H1 (cell line): ENCODE measurements at regions not wholly inside any gene's neighbourhood (a gene's known extent, or its start where the extent isn't known, plus 50 kb on each side); places are given as distances from the start of the nearest gene placed in this dataset.

Experiments used
- CTCF ChIA-PET: fragments of 300-600 bp; sonication (Branson Sonifier 250); formaldehyde crosslinking; loops from one replicate; lab custom pipeline; 2021; ENCODE audit not compliant: partially characterized antibody; lab: Charles Lee
- POLR2A ChIA-PET: fragments of 300-600 bp; sonication (Branson Sonifier 250); formaldehyde crosslinking; loops from one replicate; lab custom pipeline; 2021; ENCODE audit warnings: inconsistent platforms; ENCODE audit not compliant: partially characterized antibody; lab: Charles Lee
- DNase-seq, 2 experiments: peaks; one replicate each; pipeline versions ENCODE4 v3.0.0 to v3.0.0-alpha.2; 2010 to 2022; ENCODE audit warnings: low spot score in 2 of 2, low read depth in 1 of 2, mixed read lengths in 1 of 2
- FAIRE-seq: peaks from 2 replicates; lab custom pipeline; 2011; peaks lifted over from hg19 to GRCh38; lab: Jason Lieb, UNC
- H2AFZ ChIP-seq: 2 replicates; pipeline ENCODE4 v1.8.1; 2012; ENCODE audit warnings: low read length, inconsistent platforms
- H2AK5ac ChIP-seq: 2 replicates; pipeline ENCODE4 v1.6.1; 2013; ENCODE audit warnings: low read depth, low read length
- H2BK120ac ChIP-seq: replicated peaks from 2 replicates; pipeline ENCODE3; 2013; ENCODE audit warnings: low read depth, low read length, inconsistent platforms
- H2BK12ac ChIP-seq: 2 replicates; pipeline ENCODE4 v1.6.1; 2013; ENCODE audit warnings: low read depth, low read length
- H2BK15ac ChIP-seq: 2 replicates; pipeline ENCODE4 v1.6.1; 2013; ENCODE audit warnings: low read length
- H2BK20ac ChIP-seq: 2 replicates; pipeline ENCODE4 v1.6.1; 2013; ENCODE audit warnings: low read length
- H2BK5ac ChIP-seq: 2 replicates; pipeline ENCODE4 v1.6.1; 2013; ENCODE audit warnings: low read depth, low read length
- H3K14ac ChIP-seq: 2 replicates; pipeline ENCODE4 v1.6.1; 2013; ENCODE audit warnings: inconsistent platforms; ENCODE audit not compliant: insufficient read length
- H3K18ac ChIP-seq: 2 replicates; pipeline ENCODE4 v1.6.1; 2013; ENCODE audit warnings: low read length; ENCODE audit errors: extremely low read depth
- H3K23ac ChIP-seq: 2 replicates; pipeline ENCODE4 v1.6.1; 2013; ENCODE audit warnings: inconsistent platforms; ENCODE audit not compliant: insufficient read length
- H3K23me2 ChIP-seq: 2 replicates; pipeline ENCODE4 v1.6.1; 2013; ENCODE audit warnings: low read depth, low read length
- H3K27ac ChIP-seq: 2 replicates; pipeline ENCODE4 v1.6.1; 2011; ENCODE audit warnings: low read depth, low read length, inconsistent platforms
- H3K27me3 ChIP-seq, 4 experiments: replicated peaks in 1 of 4; 1 replicate in 1 of 4; 2 replicates in 3 of 4; pipeline versions ENCODE4 v1.6.1 to v1.8.1; 2011 to 2013; ENCODE audit warnings: low read length in 3 of 4, mild to moderate bottlenecking in 3 of 4, inconsistent platforms in 2 of 4, mixed read lengths in 2 of 4, moderate library complexity in 1 of 4; ENCODE audit not compliant: control insufficient read depth in 3 of 4, insufficient read depth in 3 of 4; ENCODE audit errors: extremely low read depth in 1 of 4
- H3K36me3 ChIP-seq, 4 experiments: 2 replicates each; pipeline versions ENCODE4 v1.6.1 to v1.8.1; 2011 to 2013; ENCODE audit warnings: mild to moderate bottlenecking in 4 of 4, low read length in 3 of 4, moderate library complexity in 2 of 4, control low read depth in 1 of 4, inconsistent platforms in 1 of 4; ENCODE audit not compliant: insufficient read depth in 4 of 4, control insufficient read depth in 2 of 4
- H3K4ac ChIP-seq: replicated peaks from 2 replicates; pipeline ENCODE3; 2013; ENCODE audit warnings: low read length, low read depth, mixed read lengths, inconsistent platforms; ENCODE audit not compliant: insufficient read length
- H3K4me1 ChIP-seq, 4 experiments: replicated peaks in 1 of 4; 1 replicate in 1 of 4; 2 replicates in 3 of 4; pipeline versions ENCODE4 v1.6.1 to v1.8.1; 2011 to 2013; ENCODE audit warnings: low read length in 3 of 4, inconsistent platforms in 2 of 4, mixed read lengths in 1 of 4; ENCODE audit not compliant: insufficient read depth in 4 of 4, control insufficient read depth in 3 of 4
- H3K4me2 ChIP-seq, 2 experiments: 2 replicates each; pipeline versions ENCODE4 v1.6.1 to v1.8.1; 2011 to 2013; ENCODE audit warnings: low read depth in 2 of 2, low read length in 2 of 2, control low read depth in 1 of 2, inconsistent platforms in 1 of 2, mild to moderate bottlenecking in 1 of 2; ENCODE audit not compliant: insufficient read depth in 1 of 2
- H3K4me3 ChIP-seq, 4 experiments: fragments of 200-600, 300-600 bp in 1 of 4; sonication (generic), shearing (Covaris generic), sonication (Bioruptor Twin) in 1 of 4; 2 replicates each; pipeline versions ENCODE4 v1.5.1 to v1.8.1; 2011 to 2016; ENCODE audit warnings: low read length in 4 of 4, low read depth in 3 of 4, control low read depth in 2 of 4, inconsistent platforms in 2 of 4, mild to moderate bottlenecking in 2 of 4, mixed read lengths in 1 of 4, moderate library complexity in 1 of 4; ENCODE audit not compliant: insufficient read depth in 2 of 4; ENCODE audit errors: extremely low read depth in 1 of 4
- H3K56ac ChIP-seq: replicated peaks from 2 replicates; pipeline ENCODE3; 2013; ENCODE audit warnings: low read depth, mild to moderate bottlenecking, mixed read lengths, low read length, inconsistent platforms; ENCODE audit not compliant: insufficient read length
- H3K79me1 ChIP-seq: 2 replicates; pipeline ENCODE4 v1.6.1; 2013; ENCODE audit warnings: low read depth, low read length, control low read depth
- H3K79me2 ChIP-seq, 2 experiments: 2 replicates each; pipeline versions ENCODE4 v1.6.1 to v1.8.1; 2012 to 2013; ENCODE audit warnings: low read length in 2 of 2, mild to moderate bottlenecking in 2 of 2, inconsistent platforms in 1 of 2; ENCODE audit not compliant: insufficient read depth in 2 of 2, control insufficient read depth in 1 of 2
- H3K9ac ChIP-seq, 4 experiments: replicated peaks in 1 of 4; 1 replicate in 1 of 4; 2 replicates in 3 of 4; pipeline versions ENCODE4 v1.6.1 to v1.8.1; 2011 to 2013; ENCODE audit warnings: low read depth in 3 of 4, low read length in 3 of 4, control low read depth in 2 of 4, mild to moderate bottlenecking in 2 of 4, moderate library complexity in 2 of 4, inconsistent platforms in 1 of 4; ENCODE audit errors: extremely low read depth in 1 of 4
- H3K9me3 ChIP-seq, 2 experiments: 2 replicates each; pipeline versions ENCODE4 v1.6.1 to v1.8.1; 2012 to 2013; ENCODE audit warnings: mild to moderate bottlenecking in 2 of 2, moderate library complexity in 2 of 2, control low read depth in 1 of 2, inconsistent platforms in 1 of 2, low read depth in 1 of 2, low read length in 1 of 2, mixed read lengths in 1 of 2; ENCODE audit not compliant: insufficient read depth in 2 of 2
- H4K20me1 ChIP-seq, 2 experiments: replicated peaks in 1 of 2; 2 replicates each; pipeline versions ENCODE3 to v1.8.1; 2011 to 2013; ENCODE audit warnings: inconsistent platforms in 2 of 2, low read length in 2 of 2, mild to moderate bottlenecking in 1 of 2; ENCODE audit not compliant: insufficient read depth in 2 of 2, control insufficient read depth in 1 of 2
- H4K5ac ChIP-seq: 2 replicates; pipeline ENCODE4 v1.6.1; 2013; ENCODE audit warnings: low read length, low read depth, mixed read lengths, inconsistent platforms; ENCODE audit not compliant: insufficient read length
- H4K8ac ChIP-seq: 2 replicates; pipeline ENCODE4 v1.8.0; 2013; ENCODE audit warnings: mild to moderate bottlenecking, moderate library complexity, low read length, inconsistent platforms; ENCODE audit not compliant: insufficient read depth; ENCODE audit errors: extremely low read depth
- H4K91ac ChIP-seq: replicated peaks from 2 replicates; pipeline ENCODE3; 2013; ENCODE audit warnings: low read length, mixed read lengths, inconsistent platforms; ENCODE audit not compliant: insufficient read length
- ATF3 ChIP-seq: IDR thresholded peaks from 2 replicates; pipeline ENCODE4 v1.6.1; 2011; ENCODE audit warnings: low read depth, mild to moderate bottlenecking, low read length; ENCODE audit not compliant: insufficient read depth
- CHD2 ChIP-seq: IDR thresholded peaks from 2 replicates; pipeline ENCODE4 v1.6.1; 2012; ENCODE audit warnings: low read length, improper control_type of control experiment
- E2F6 ChIP-seq: IDR thresholded peaks from 2 replicates; pipeline ENCODE4 v1.6.1; 2012; ENCODE audit warnings: inconsistent platforms
- NANOG ChIP-seq: IDR thresholded peaks from 2 replicates; pipeline ENCODE4 v1.6.1; 2011; ENCODE audit warnings: low read length, low read depth, mild to moderate bottlenecking, inconsistent platforms; ENCODE audit not compliant: insufficient read depth, poor library complexity, severe bottlenecking

GRCh38 chr12:87841935-87842334, 187.3 kb downstream of the C12orf50 start:
- Histone ChIP-seq H2BK120ac (no peak overlapping the region), H3K4me2 (no peak overlapping the region), H2BK20ac (no peak overlapping the region), H3K79me2 (no peaks in the 10 kb centered on the region), H2BK15ac (no peak overlapping the region), H3K36me3 (no peaks in the 10 kb centered on the region), H4K91ac (no peak overlapping the region), H3K9ac (no peak overlapping the region), H3K23me2 (no peaks in the 10 kb centered on the region), H3K4me1 (peaks cover 0 to under 1% (median 0%) of the 10 kb centered on the region in 4 experiments; a peak in 1 of 7 replicates), H3K4me3 (no peak overlapping the region), H3K18ac (no peak overlapping the region), H2BK12ac (no peak overlapping the region), H2AFZ (no peak overlapping the region), H3K27ac (no peak overlapping the region), H4K20me1 (no peaks in the 10 kb centered on the region), H3K79me1 (no peaks in the 10 kb centered on the region), H3K9me3 (no peaks in the 10 kb centered on the region), H3K4ac (no peak overlapping the region), H2AK5ac (no peak overlapping the region), H3K14ac (no peak overlapping the region), H3K27me3 (no peaks in the 10 kb centered on the region), H3K56ac (no peak overlapping the region), H2BK5ac (no peak overlapping the region), H4K5ac (no peak overlapping the region), H3K23ac (no peak overlapping the region), H4K8ac (no peak overlapping the region)
- FAIRE-seq = no peak
- ChIA-PET POLR2A (no interaction called here), CTCF (no interaction called here)
- DNase-seq = no peak
- TF ChIP-seq NANOG = no peak
- no peak for TF ChIP-seq E2F6
- no peak for TF ChIP-seq CHD2
- no peak for TF ChIP-seq ATF3
